Spleen (tissue), 7 donors: ENCODE measurements at regions not wholly inside any gene's neighbourhood (a gene's known extent, or its start where the extent isn't known, plus 50 kb on each side); places are given as distances from the start of the nearest gene placed in this dataset.

Experiments
- POLR2A ChIP-seq, 3 donors: fragments of 450-650 bp; IDR thresholded peaks; one replicate each; pipeline ENCODE4 v1.5.1; 2017; ENCODE audit warnings: antibody characterized with exemption in 3 of 3, mild to moderate bottlenecking in 1 of 3
- POLR2AphosphoS5 ChIP-seq, 3 donors: sonication (generic); formaldehyde crosslinking; IDR thresholded peaks; one replicate each; pipeline ENCODE4 v1.5.1; 2017; ENCODE audit warnings: antibody characterized with exemption in 3 of 3
- TF ChIP-seq, protein P1 (sequence below), 11 experiments: fragments of 200-600 bp in 7 of 11; fragments of 450-650 bp in 4 of 11; sonication (generic) in 4 of 11; IDR thresholded peaks in 8 of 11; conservative IDR thresholded peaks in 3 of 11; 1 replicate in 7 of 11; 2 replicates in 4 of 11; pipeline versions ENCODE4 v1.4.0 to v1.8.0; 2016 to 2021; ENCODE audit warnings: antibody characterized with exemption in 11 of 11, inconsistent platforms in 4 of 11, mild to moderate bottlenecking in 1 of 11
- donor health status: DM: no; HTN: no; CAD: no; lungs with moderate emphysema.
- donor health status: DM: no; HTN: no; CAD: no.
- donor health status: DM: no; HTN: no; CAD: no.

DNA sequence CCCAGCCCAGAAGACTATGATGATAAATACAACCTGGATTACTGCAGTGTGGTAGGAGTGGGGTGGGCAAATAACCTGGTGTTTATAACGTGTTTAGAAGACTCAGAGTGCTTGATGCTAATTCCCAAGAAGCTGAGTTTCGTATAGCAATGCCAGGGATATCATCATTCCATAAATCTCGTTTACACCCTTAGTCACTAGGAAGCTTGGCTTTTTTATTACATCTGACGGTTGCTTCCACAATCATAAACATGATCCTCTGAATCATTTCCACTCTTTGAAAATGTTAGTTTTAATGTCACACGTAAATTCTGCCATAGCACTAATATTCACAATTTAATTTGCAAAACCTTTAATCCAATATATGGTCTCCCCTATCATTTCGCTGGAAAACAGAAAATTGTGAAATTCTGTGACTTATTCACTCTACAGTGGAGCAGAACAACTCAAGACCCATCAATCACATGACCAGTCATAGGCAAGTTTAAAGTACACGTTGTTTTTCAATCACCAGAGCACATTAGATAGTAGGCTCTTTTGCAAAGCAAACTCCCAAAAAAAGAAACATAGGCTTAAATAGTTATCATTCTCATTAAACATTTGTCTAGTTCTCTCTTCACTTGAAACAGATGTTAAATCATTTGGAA lies 321.0 kb downstream of the LTN1 start:
- TF ChIP-seq, protein P1, sequence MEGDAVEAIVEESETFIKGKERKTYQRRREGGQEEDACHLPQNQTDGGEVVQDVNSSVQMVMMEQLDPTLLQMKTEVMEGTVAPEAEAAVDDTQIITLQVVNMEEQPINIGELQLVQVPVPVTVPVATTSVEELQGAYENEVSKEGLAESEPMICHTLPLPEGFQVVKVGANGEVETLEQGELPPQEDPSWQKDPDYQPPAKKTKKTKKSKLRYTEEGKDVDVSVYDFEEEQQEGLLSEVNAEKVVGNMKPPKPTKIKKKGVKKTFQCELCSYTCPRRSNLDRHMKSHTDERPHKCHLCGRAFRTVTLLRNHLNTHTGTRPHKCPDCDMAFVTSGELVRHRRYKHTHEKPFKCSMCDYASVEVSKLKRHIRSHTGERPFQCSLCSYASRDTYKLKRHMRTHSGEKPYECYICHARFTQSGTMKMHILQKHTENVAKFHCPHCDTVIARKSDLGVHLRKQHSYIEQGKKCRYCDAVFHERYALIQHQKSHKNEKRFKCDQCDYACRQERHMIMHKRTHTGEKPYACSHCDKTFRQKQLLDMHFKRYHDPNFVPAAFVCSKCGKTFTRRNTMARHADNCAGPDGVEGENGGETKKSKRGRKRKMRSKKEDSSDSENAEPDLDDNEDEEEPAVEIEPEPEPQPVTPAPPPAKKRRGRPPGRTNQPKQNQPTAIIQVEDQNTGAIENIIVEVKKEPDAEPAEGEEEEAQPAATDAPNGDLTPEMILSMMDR (IDR thresholded peaks at IDR 0.05 in 8 of 11, conservative IDR thresholded peaks at IDR 0.05 in 3 of 11) = no peak
- no peak for TF ChIP-seq POLR2A (IDR thresholded peaks at IDR 0.05)
- TF ChIP-seq POLR2AphosphoS5 (IDR thresholded peaks at IDR 0.05) = no peak
